Esophagus squamous epithelium (tissue), 4 donors: ENCODE measurements at regions not wholly inside any gene's neighbourhood (a gene's known extent, or its start where the extent isn't known, plus 50 kb on each side); places are given as distances from the start of the nearest gene placed in this dataset.

Experiments used
- POLR2A ChIP-seq, 4 donors: fragments of 450-650 bp; IDR thresholded peaks; one replicate each; pipeline ENCODE4 v1.6.1; 2017; ENCODE audit warnings: antibody characterized with exemption in 4 of 4, mild to moderate bottlenecking in 4 of 4, moderate library complexity in 3 of 4
- TF ChIP-seq, protein P1 (sequence below), 6 experiments: fragments of 450-650 bp in 4 of 6; fragments of 200-600 bp in 2 of 6; sonication (generic) in 2 of 6; IDR thresholded peaks; one replicate each; pipeline ENCODE4 v1.5.1; 2016 to 2019; ENCODE audit warnings: antibody characterized with exemption in 6 of 6, mild to moderate bottlenecking in 4 of 6, moderate library complexity in 4 of 6

GRCh38 chr5:125607018-125607417, 816.2 kb upstream of the GRAMD2B start:
- TF ChIP-seq, protein P1, sequence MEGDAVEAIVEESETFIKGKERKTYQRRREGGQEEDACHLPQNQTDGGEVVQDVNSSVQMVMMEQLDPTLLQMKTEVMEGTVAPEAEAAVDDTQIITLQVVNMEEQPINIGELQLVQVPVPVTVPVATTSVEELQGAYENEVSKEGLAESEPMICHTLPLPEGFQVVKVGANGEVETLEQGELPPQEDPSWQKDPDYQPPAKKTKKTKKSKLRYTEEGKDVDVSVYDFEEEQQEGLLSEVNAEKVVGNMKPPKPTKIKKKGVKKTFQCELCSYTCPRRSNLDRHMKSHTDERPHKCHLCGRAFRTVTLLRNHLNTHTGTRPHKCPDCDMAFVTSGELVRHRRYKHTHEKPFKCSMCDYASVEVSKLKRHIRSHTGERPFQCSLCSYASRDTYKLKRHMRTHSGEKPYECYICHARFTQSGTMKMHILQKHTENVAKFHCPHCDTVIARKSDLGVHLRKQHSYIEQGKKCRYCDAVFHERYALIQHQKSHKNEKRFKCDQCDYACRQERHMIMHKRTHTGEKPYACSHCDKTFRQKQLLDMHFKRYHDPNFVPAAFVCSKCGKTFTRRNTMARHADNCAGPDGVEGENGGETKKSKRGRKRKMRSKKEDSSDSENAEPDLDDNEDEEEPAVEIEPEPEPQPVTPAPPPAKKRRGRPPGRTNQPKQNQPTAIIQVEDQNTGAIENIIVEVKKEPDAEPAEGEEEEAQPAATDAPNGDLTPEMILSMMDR (IDR thresholded peaks at IDR 0.05), result no peak
- TF ChIP-seq POLR2A (IDR thresholded peaks at IDR 0.05), result no peak
